ENCODE measurements at regions not wholly inside any gene's neighbourhood (a gene's known extent, or its start where the extent isn't known, plus 50 kb on each side); places are given as distances from the start of the nearest gene placed in this dataset.

DNA sequence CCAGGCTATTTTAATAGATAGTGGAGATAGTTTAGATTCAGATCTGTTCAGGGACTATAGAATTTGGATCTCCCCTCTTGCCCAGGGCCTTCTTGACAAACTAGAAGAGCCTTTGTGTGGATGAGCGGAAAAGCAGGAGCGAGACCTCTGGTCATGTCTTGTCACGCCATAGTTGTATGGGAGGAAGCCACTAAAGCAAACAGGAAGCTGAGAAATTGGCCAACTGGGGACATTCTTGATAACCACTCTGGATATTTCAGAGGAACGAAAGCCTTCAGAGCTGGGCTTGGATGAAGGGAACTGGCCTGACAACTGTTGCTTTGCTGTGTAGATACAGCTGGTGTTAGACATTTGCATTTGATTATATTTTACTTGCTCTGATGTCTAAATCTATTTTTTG lies 54.1 kb upstream of the EXOC2 start:
- no peak for DNase-seq

DNA sequence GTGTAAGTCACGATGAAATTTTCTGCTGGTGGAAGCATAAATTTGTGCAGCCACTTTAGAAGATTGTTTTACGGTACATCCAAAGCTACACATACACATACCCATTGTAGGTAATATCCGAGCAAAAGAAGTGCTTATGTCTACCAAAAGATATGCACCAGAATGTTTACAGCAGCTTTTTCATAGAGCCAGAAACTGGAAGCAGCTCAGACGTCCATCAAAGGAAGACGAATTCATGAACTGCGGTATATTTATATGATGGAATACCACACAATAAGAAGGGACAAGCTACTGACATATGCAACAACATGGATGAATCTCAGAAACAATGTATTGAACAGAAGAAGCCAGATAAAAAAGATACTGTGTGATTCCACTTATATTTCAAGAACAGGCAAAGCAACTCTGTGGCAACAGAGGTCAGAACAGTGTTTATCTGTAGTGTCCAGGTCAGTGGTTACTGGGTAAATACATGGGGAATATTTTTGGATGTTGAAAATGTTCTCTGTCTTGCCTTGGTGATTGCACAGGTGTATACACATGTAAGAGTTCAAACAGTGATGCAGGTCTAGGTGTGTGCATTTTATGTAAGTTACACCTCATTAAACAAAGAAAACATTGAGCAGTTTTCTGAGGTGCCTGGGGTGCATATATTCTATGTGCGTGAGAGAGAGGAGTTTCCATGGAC lies 51.9 kb upstream of the EXOC2 start:
- DNase-seq = no peak

GRCh38 chr6:743320-744096 lies 50.6 kb upstream of the EXOC2 start:
- no peak for DNase-seq

Data from activated CD4-positive, alpha-beta T cell treated with anti-CD3 and anti-CD28 coated beads, Interleukin-10, Interleukin-2, amounts not matched to agents 100 ng/mL and 50 ng/mL, durations not matched to agents 16 hours and 8 hours (primary cell).